ENCODE measurements at regions not wholly inside any gene's neighbourhood (a gene's known extent, or its start where the extent isn't known, plus 50 kb on each side); places are given as distances from the start of the nearest gene placed in this dataset.

DNA sequence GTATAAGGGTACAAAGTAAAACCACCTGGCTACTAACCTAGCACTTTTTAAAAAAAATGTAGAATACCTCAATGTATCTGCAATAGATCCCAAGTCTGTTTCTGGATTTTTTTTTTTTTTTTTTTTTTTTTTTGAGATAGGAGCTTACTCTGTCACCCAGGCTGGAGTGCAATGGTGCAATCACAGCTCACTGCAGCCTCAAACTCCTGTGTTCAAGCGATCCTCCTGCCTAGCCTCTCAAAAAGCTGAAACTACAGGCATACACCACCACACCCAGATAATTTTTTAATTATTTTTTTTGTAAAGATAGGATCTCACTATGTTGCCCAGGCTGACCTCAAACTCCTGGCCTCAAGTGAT lies 537.5 kb upstream of the CAMK1G start:
- TF ChIP-seq RAD21 (IDR thresholded peaks at IDR 0.05; ENCODE audit: low read depth), result no peak
- TF ChIP-seq EGR1 (IDR thresholded peaks at IDR 0.05), result no peak
- no peak for TF ChIP-seq TAF1 (IDR thresholded peaks at IDR 0.05; ENCODE audit: low read depth)
- no peak for TF ChIP-seq ZBTB7A (IDR thresholded peaks at IDR 0.05; ENCODE audit: low read depth)
- TF ChIP-seq TEAD4 (IDR thresholded peaks at IDR 0.05), result no peak
- TF ChIP-seq YY1 (IDR thresholded peaks at IDR 0.05; ENCODE audit: low read depth), result no peak
- no peak for TF ChIP-seq CEBPB (IDR thresholded peaks at IDR 0.05)
- no peak for TF ChIP-seq FOXM1 (IDR thresholded peaks at IDR 0.05; ENCODE audit: borderline replicate concordance, low read depth)
- TF ChIP-seq, protein P1, sequence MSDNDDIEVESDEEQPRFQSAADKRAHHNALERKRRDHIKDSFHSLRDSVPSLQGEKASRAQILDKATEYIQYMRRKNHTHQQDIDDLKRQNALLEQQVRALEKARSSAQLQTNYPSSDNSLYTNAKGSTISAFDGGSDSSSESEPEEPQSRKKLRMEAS (IDR thresholded peaks at IDR 0.05), result no peak
- no peak for TF ChIP-seq NFIC (IDR thresholded peaks at IDR 0.05)
- no peak for TF ChIP-seq EP300 (IDR thresholded peaks at IDR 0.05; ENCODE audit: borderline replicate concordance)
- TF ChIP-seq, protein P2, sequence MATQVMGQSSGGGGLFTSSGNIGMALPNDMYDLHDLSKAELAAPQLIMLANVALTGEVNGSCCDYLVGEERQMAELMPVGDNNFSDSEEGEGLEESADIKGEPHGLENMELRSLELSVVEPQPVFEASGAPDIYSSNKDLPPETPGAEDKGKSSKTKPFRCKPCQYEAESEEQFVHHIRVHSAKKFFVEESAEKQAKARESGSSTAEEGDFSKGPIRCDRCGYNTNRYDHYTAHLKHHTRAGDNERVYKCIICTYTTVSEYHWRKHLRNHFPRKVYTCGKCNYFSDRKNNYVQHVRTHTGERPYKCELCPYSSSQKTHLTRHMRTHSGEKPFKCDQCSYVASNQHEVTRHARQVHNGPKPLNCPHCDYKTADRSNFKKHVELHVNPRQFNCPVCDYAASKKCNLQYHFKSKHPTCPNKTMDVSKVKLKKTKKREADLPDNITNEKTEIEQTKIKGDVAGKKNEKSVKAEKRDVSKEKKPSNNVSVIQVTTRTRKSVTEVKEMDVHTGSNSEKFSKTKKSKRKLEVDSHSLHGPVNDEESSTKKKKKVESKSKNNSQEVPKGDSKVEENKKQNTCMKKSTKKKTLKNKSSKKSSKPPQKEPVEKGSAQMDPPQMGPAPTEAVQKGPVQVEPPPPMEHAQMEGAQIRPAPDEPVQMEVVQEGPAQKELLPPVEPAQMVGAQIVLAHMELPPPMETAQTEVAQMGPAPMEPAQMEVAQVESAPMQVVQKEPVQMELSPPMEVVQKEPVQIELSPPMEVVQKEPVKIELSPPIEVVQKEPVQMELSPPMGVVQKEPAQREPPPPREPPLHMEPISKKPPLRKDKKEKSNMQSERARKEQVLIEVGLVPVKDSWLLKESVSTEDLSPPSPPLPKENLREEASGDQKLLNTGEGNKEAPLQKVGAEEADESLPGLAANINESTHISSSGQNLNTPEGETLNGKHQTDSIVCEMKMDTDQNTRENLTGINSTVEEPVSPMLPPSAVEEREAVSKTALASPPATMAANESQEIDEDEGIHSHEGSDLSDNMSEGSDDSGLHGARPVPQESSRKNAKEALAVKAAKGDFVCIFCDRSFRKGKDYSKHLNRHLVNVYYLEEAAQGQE (IDR thresholded peaks at IDR 0.05; ENCODE audit: low read depth), result no peak
- TF ChIP-seq, protein P3, sequence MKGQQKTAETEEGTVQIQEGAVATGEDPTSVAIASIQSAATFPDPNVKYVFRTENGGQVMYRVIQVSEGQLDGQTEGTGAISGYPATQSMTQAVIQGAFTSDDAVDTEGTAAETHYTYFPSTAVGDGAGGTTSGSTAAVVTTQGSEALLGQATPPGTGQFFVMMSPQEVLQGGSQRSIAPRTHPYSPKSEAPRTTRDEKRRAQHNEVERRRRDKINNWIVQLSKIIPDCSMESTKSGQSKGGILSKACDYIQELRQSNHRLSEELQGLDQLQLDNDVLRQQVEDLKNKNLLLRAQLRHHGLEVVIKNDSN (IDR thresholded peaks at IDR 0.05), result no peak
- TF ChIP-seq TCF12 (IDR thresholded peaks at IDR 0.05; ENCODE audit: low read depth), result no peak
- no peak for TF ChIP-seq CREB1 (IDR thresholded peaks at IDR 0.05; ENCODE audit: low read depth)

DNA sequence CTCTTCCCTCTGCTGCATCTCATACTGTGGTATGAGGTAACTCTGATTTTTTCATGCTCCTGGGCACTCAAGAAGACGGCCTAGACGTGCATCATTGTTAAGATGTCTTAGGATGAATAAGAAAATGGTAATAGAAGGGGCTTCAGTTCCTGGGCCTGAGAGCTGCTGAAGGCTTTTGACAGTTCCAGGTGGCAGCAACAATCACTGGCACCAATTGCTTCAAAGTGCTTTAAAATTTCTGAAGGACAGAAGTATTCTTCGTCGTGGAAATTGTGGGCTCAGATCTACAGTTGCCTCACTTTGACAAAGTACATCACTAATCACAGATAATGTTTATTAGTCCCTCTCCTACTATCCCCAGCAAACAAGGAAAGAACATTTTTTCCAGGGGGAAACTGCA lies 536.6 kb upstream of the CAMK1G start:
- TF ChIP-seq TCF12 (IDR thresholded peaks at IDR 0.05; ENCODE audit: low read depth), result no peak
- TF ChIP-seq YY1 (IDR thresholded peaks at IDR 0.05; ENCODE audit: low read depth), result no peak
- TF ChIP-seq CREB1 (IDR thresholded peaks at IDR 0.05; ENCODE audit: low read depth), result no peak
- TF ChIP-seq, protein P3 (IDR thresholded peaks at IDR 0.05), result no peak
- no peak for TF ChIP-seq EGR1 (IDR thresholded peaks at IDR 0.05)
- TF ChIP-seq EP300 (IDR thresholded peaks at IDR 0.05; ENCODE audit: borderline replicate concordance), result no peak
- TF ChIP-seq FOXM1 (IDR thresholded peaks at IDR 0.05; ENCODE audit: borderline replicate concordance, low read depth), result no peak
- TF ChIP-seq, protein P1 (IDR thresholded peaks at IDR 0.05), result no peak
- no peak for TF ChIP-seq TEAD4 (IDR thresholded peaks at IDR 0.05)
- TF ChIP-seq TAF1 (IDR thresholded peaks at IDR 0.05; ENCODE audit: low read depth), result no peak
- TF ChIP-seq RAD21 (IDR thresholded peaks at IDR 0.05; ENCODE audit: low read depth), result no peak
- TF ChIP-seq ZBTB7A (IDR thresholded peaks at IDR 0.05; ENCODE audit: low read depth), result no peak
- TF ChIP-seq NFIC (IDR thresholded peaks at IDR 0.05), result no peak
- TF ChIP-seq, protein P2 (IDR thresholded peaks at IDR 0.05; ENCODE audit: low read depth), result no peak
- no peak for TF ChIP-seq CEBPB (IDR thresholded peaks at IDR 0.05)

DNA sequence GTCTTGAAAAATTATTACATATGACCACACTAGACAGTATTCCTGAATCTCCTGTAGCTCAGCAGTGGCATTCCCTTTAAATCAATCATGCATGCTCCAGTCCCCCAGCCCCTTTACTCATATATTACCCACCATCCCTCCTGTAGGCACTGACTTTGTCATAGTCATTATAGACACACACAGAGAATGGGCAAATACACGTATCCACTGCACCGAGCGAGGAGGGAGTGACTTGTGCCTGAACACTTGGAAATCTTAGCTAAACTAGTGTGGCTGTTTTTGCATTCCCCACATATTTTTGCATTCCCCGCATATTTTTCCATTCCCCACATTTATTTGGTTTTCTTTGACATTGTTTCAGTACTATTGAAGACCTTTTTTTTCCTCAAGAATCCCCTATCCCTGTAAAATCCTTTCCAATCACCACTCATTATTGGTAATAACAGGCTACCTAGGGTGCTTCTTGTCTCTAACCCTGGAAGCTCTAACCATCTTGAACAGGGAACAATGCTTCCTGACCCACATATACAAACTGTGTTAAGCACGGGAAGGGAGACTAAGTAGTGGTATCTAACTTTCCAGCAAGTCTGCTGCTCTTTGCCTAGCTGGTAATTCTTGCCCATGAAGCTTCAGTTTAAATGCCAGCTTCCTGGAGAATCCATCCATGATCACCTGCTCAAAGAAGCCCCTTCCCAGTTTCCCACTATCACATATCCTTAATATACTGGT lies 534.4 kb upstream of the CAMK1G start:
- TF ChIP-seq TEAD4 (IDR thresholded peaks at IDR 0.05) (peak; percentile 40; the same call in 1 of the 2 replicates), FOXM1 (IDR thresholded peaks at IDR 0.05; ENCODE audit: borderline replicate concordance, low read depth) (no peak)

DNA sequence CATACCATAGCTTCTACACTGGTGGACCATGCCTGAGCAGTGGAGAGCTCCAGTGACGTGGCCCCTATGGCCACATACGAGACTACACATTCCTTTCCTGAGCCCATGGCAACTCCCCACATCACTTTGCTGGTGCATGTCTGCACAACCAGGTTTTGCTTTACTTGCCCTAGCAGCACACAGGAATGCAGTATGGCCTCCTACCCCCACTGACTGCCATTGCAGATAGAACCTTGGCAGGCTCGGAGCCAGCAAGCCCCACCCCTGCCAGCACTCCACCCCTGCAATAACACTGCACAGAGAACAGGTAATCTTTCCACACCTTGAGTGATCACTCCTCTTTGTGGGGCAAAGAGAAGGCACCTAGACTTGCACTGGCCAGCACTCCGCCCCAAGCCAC lies 531.9 kb upstream of the CAMK1G start:
- TF ChIP-seq, protein P2 (IDR thresholded peaks at IDR 0.05; ENCODE audit: low read depth), result no peak
- TF ChIP-seq YY1 (IDR thresholded peaks at IDR 0.05; ENCODE audit: low read depth) (no peak), FOXM1 (IDR thresholded peaks at IDR 0.05; ENCODE audit: borderline replicate concordance, low read depth) (no peak), EP300 (IDR thresholded peaks at IDR 0.05; ENCODE audit: borderline replicate concordance) (no peak), RAD21 (IDR thresholded peaks at IDR 0.05; ENCODE audit: low read depth) (no peak), CEBPB (IDR thresholded peaks at IDR 0.05) (no peak), NFIC (IDR thresholded peaks at IDR 0.05) (no peak), ZBTB7A (IDR thresholded peaks at IDR 0.05; ENCODE audit: low read depth) (no peak), TEAD4 (IDR thresholded peaks at IDR 0.05) (no peak), EGR1 (IDR thresholded peaks at IDR 0.05) (no peak), TCF12 (IDR thresholded peaks at IDR 0.05; ENCODE audit: low read depth) (no peak), TAF1 (IDR thresholded peaks at IDR 0.05; ENCODE audit: low read depth) (no peak)
- TF ChIP-seq, protein P3 (IDR thresholded peaks at IDR 0.05), result no peak

All from Ishikawa (cell line).